Stimulated activated naive B cell treated with anti-CD40 and anti-IgM and Interleukin-4, amounts not matched to agents 10 μg/mL and 1 μg/mL and 100 μg/mL, for 72 hours (primary cell): ENCODE measurements at regions not wholly inside any gene's neighbourhood (a gene's known extent, or its start where the extent isn't known, plus 50 kb on each side); places are given as distances from the start of the nearest gene placed in this dataset.
"Not testable (repeated sequence)": the region's sequence is repeated elsewhere in the genome, so short reads cannot be mapped to it uniquely, and the experiment has no call there.

ENCODE experiments used
- ATAC-seq, 2 donors: fragments of 150-1000 bp; cut with Tn5 transposase; replicated peaks; 2 replicates each; pipeline ENCODE4 v1.10.0; 2021; ENCODE audit warnings: moderate library complexity in 1 of 2
- DNase-seq: peaks from one replicate; pipeline ENCODE4 v3.0.0; 2021
- H3K27ac Mint-ChIP-seq: one replicate; pipeline ENCODE4 v1.8.0; 2022; ENCODE audit warnings: mild to moderate bottlenecking, mixed read lengths
- H3K27me3 Mint-ChIP-seq, 2 donors: one replicate each; pipeline ENCODE4 v1.8.0; 2022; ENCODE audit warnings: mixed read lengths in 2 of 2
- H3K36me3 Mint-ChIP-seq, 2 donors: one replicate each; pipeline ENCODE4 v1.8.0; 2022; ENCODE audit warnings: mixed read lengths in 2 of 2, mild to moderate bottlenecking in 1 of 2
- H3K4me1 Mint-ChIP-seq, 2 donors: one replicate each; pipeline ENCODE4 v1.8.0; 2022; ENCODE audit warnings: mixed read lengths in 2 of 2, mild to moderate bottlenecking in 1 of 2
- H3K4me3 Mint-ChIP-seq, 2 donors: one replicate each; pipeline ENCODE4 v1.8.0; 2022; ENCODE audit warnings: mild to moderate bottlenecking in 2 of 2, mixed read lengths in 2 of 2, moderate library complexity in 1 of 2
- H3K9me3 Mint-ChIP-seq, 2 donors: one replicate each; pipeline ENCODE4 v1.8.0; 2022; ENCODE audit warnings: mixed read lengths in 2 of 2, mild to moderate bottlenecking in 1 of 2

- ATAC-seq (no peak), DNase-seq (no peak)
- no peak overlapping the region for H3K27ac Mint-ChIP-seq
- H3K27me3 Mint-ChIP-seq, result no peaks in the 10 kb centered on the region
- no peaks in the 10 kb centered on the region for H3K4me1 Mint-ChIP-seq
- H3K36me3 Mint-ChIP-seq, result peaks cover 0 to 8% of the 10 kb centered on the region in 2 donors
- no peaks in the 10 kb centered on the region for H3K9me3 Mint-ChIP-seq
- no peak overlapping the region for H3K4me3 Mint-ChIP-seq
Observed at GRCh38 chr12:32010631-32011336, 51.6 kb downstream of the RESF1 start.

GRCh38 chr12:32012249-32012785 lies 53.1 kb downstream of the RESF1 start:
- Mint-ChIP-seq H3K9me3 (no peaks in the 10 kb centered on the region), H3K4me3 (no peak overlapping the region), H3K27ac (no peak overlapping the region), H3K27me3 (no peaks in the 10 kb centered on the region), H3K36me3 (peaks cover 0 to 8% of the 10 kb centered on the region in 2 donors), H3K4me1 (no peaks in the 10 kb centered on the region)
- no peak for DNase-seq
- no peak for ATAC-seq

- H3K36me3 Mint-ChIP-seq, result peaks cover 0 to 4% of the 10 kb centered on the region in 2 donors
- no peaks in the 10 kb centered on the region for H3K27me3 Mint-ChIP-seq
- no peak overlapping the region for H3K4me3 Mint-ChIP-seq
- no peak overlapping the region for H3K27ac Mint-ChIP-seq
- no peak for DNase-seq
- ATAC-seq, result no peak
- H3K9me3 Mint-ChIP-seq, result no peaks in the 10 kb centered on the region
- H3K4me1 Mint-ChIP-seq, result no peaks in the 10 kb centered on the region
Observed at GRCh38 chr12:32015036-32015435, 55.8 kb downstream of the RESF1 start.

GRCh38 chr12:32016680-32017482 lies 57.7 kb downstream of the RESF1 start:
- no peak for DNase-seq
- Mint-ChIP-seq H3K36me3 (peaks cover 0 to 11% of the 10 kb centered on the region in 2 donors), H3K27me3 (no peaks in the 10 kb centered on the region), H3K27ac (no peak overlapping the region), H3K9me3 (peaks cover 0 to 4% of the 10 kb centered on the region in 2 donors), H3K4me3 (no peak overlapping the region), H3K4me1 (peaks cover 4 to 5% of the 10 kb centered on the region in 2 donors)
- ATAC-seq, result no peak

- Mint-ChIP-seq H3K27ac (no peak overlapping the region), H3K9me3 (peaks cover 0 to 4% of the 10 kb centered on the region in 2 donors), H3K4me3 (no peak overlapping the region), H3K4me1 (peaks cover 12 to 20% of the 10 kb centered on the region in 2 donors), H3K27me3 (no peaks in the 10 kb centered on the region), H3K36me3 (peaks cover 2 to 11% of the 10 kb centered on the region in 2 donors)
- ATAC-seq (no peak), DNase-seq (no peak)
Observed at GRCh38 chr12:32021346-32021773, 62.1 kb downstream of the RESF1 start.

GRCh38 chr12:32022387-32022786 lies 63.2 kb downstream of the RESF1 start:
- peaks cover 2 to 11% of the 10 kb centered on the region in 2 donors for H3K36me3 Mint-ChIP-seq

GRCh38 chr12:32023861-32024260 lies 64.6 kb downstream of the RESF1 start:
- not testable (repeated sequence) for DNase-seq, H3K27me3 Mint-ChIP-seq, H3K4me3 Mint-ChIP-seq, H3K27ac Mint-ChIP-seq, H3K9me3 Mint-ChIP-seq, ATAC-seq
- Mint-ChIP-seq H3K36me3 (peaks cover 2 to 11% of the 10 kb centered on the region in 2 donors), H3K4me1 (peaks cover 16 to 38% of the 10 kb centered on the region in 2 donors)

More at GRCh38 chr12:32022387-32022786, 63.2 kb downstream of the RESF1 start:
- not testable (repeated sequence) for H3K9me3 Mint-ChIP-seq, H3K4me3 Mint-ChIP-seq, H3K27ac Mint-ChIP-seq, H3K27me3 Mint-ChIP-seq
- ATAC-seq (peak; percentile 41 to 55), DNase-seq (peak; percentile 11)
- peaks cover 14 to 28% of the 10 kb centered on the region in 2 donors for H3K4me1 Mint-ChIP-seq

- Mint-ChIP-seq H3K4me1 (peaks cover 20 to 42% of the 10 kb centered on the region in 2 donors), H3K36me3 (peaks cover 2 to 11% of the 10 kb centered on the region in 2 donors), H3K9me3 (peaks cover 0 to 8% of the 10 kb centered on the region in 2 donors), H3K27ac (no peak overlapping the region), H3K4me3 (no peak overlapping the region), H3K27me3 (no peaks in the 10 kb centered on the region)
- DNase-seq (no peak), ATAC-seq (no peak)
Observed at GRCh38 chr12:32024884-32025592, 65.8 kb downstream of the RESF1 start.

GRCh38 chr12:32025906-32026305 lies 66.7 kb downstream of the RESF1 start:
- Mint-ChIP-seq H3K27me3 (no peaks in the 10 kb centered on the region), H3K27ac (no peak overlapping the region), H3K4me3 (no peak overlapping the region), H3K4me1 (peaks cover 18 to 43% of the 10 kb centered on the region in 2 donors), H3K36me3 (peaks cover 2 to 11% of the 10 kb centered on the region in 2 donors), H3K9me3 (peaks cover 0 to 8% of the 10 kb centered on the region in 2 donors)
- peak; percentile 76 to 84 for ATAC-seq
- peak; percentile 15 for DNase-seq

GRCh38 chr12:32027684-32028365 lies 68.6 kb downstream of the RESF1 start:
- ATAC-seq (peak; percentile 77 to 83), DNase-seq (peak; percentile 5)
- peaks cover 0 to 4% of the 10 kb centered on the region in 2 donors for H3K9me3 Mint-ChIP-seq
- no peak overlapping the region for H3K4me3 Mint-ChIP-seq
- no peaks in the 10 kb centered on the region for H3K27me3 Mint-ChIP-seq
- peaks cover 2 to 4% of the 10 kb centered on the region in 2 donors for H3K36me3 Mint-ChIP-seq
- H3K4me1 Mint-ChIP-seq, result peaks cover 20 to 49% of the 10 kb centered on the region in 2 donors
- no peak overlapping the region for H3K27ac Mint-ChIP-seq

GRCh38 chr12:32030151-32030550 lies 70.9 kb downstream of the RESF1 start:
- Mint-ChIP-seq H3K27ac (no peak overlapping the region), H3K36me3 (no peaks in the 10 kb centered on the region), H3K9me3 (peaks cover 0 to 4% of the 10 kb centered on the region in 2 donors), H3K27me3 (no peaks in the 10 kb centered on the region), H3K4me3 (no peak overlapping the region), H3K4me1 (peaks cover 22 to 45% of the 10 kb centered on the region in 2 donors)
- DNase-seq (no peak), ATAC-seq (no peak)

- H3K27me3 Mint-ChIP-seq, result no peaks in the 10 kb centered on the region
- peaks cover 0 to 4% of the 10 kb centered on the region in 2 donors for H3K9me3 Mint-ChIP-seq
Observed at GRCh38 chr12:32030676-32031075, 71.5 kb downstream of the RESF1 start.

GRCh38 chr12:32031109-32031508 lies 71.9 kb downstream of the RESF1 start:
- peak overlapping the region; percentile 65 for H3K27ac Mint-ChIP-seq
- no peaks in the 10 kb centered on the region for H3K36me3 Mint-ChIP-seq
- H3K4me1 Mint-ChIP-seq, result peaks cover 17 to 36% of the 10 kb centered on the region in 2 donors
- no peaks in the 10 kb centered on the region for H3K27me3 Mint-ChIP-seq
- ATAC-seq, result peak in 1 of 2 donors; percentile 41
- DNase-seq, result no peak
- H3K4me3 Mint-ChIP-seq, result no peak overlapping the region
- H3K9me3 Mint-ChIP-seq, result peaks cover 0 to 4% of the 10 kb centered on the region in 2 donors

More at GRCh38 chr12:32030676-32031075, 71.5 kb downstream of the RESF1 start:
- DNase-seq (no peak), ATAC-seq (no peak)
- Mint-ChIP-seq H3K4me1 (peaks cover 21 to 40% of the 10 kb centered on the region in 2 donors), H3K36me3 (no peaks in the 10 kb centered on the region), H3K4me3 (no peak overlapping the region), H3K27ac (peak overlapping the region; percentile 65)
